Femur (tissue), 1 donor: ENCODE measurements at regions not wholly inside any gene's neighbourhood (a gene's known extent, or its start where the extent isn't known, plus 50 kb on each side); places are given as distances from the start of the nearest gene placed in this dataset.
A peak's percentile ranks its signal among the peaks of the same experiment; 100 is the strongest.

Experiments used
- DNase-seq: peaks from one replicate; pipeline ENCODE4 v3.0.0-alpha.2; 2017

GRCh38 chr12:124726596-124727263, 136.9 kb downstream of the SCARB1 start:
- DNase-seq = no peak

- DNase-seq = no peak
Observed at GRCh38 chr12:124725597-124726237, 137.9 kb downstream of the SCARB1 start.

- no peak for DNase-seq
Observed at GRCh38 chr12:124725099-124725498, 138.6 kb downstream of the SCARB1 start.

- DNase-seq = no peak
Observed at GRCh38 chr12:124722878-124723277, 140.8 kb downstream of the SCARB1 start.

- peak; percentile 73 for DNase-seq
Observed at GRCh38 chr12:124721501-124722162, 142.0 kb downstream of the SCARB1 start.

GRCh38 chr12:124720681-124721500, 142.8 kb downstream of the SCARB1 start:
- peak; percentile 61 for DNase-seq

GRCh38 chr12:124720004-124720680, 143.5 kb downstream of the SCARB1 start:
- no peak for DNase-seq

- no peak for DNase-seq
Observed at GRCh38 chr12:124719231-124719630, 144.4 kb downstream of the SCARB1 start.

GRCh38 chr12:124718458-124718857, 145.2 kb downstream of the SCARB1 start:
- no peak for DNase-seq

- no peak for DNase-seq
Observed at GRCh38 chr12:124718036-124718435, 145.6 kb downstream of the SCARB1 start.

GRCh38 chr12:124717318-124717717, 146.3 kb downstream of the SCARB1 start:
- DNase-seq = no peak

- no peak for DNase-seq
Observed at GRCh38 chr12:124716208-124717130, 147.2 kb downstream of the SCARB1 start.

- no peak for DNase-seq
Observed at GRCh38 chr12:124715121-124715990, 147.9 kb upstream of the NCOR2 start.

- DNase-seq = peak; percentile 57
Observed at GRCh38 chr12:124713436-124714082, 146.1 kb upstream of the NCOR2 start.

- DNase-seq = no peak
Observed at GRCh38 chr12:124713041-124713435, 145.6 kb upstream of the NCOR2 start.

- no peak for DNase-seq
Observed at GRCh38 chr12:124711344-124711743, 143.9 kb upstream of the NCOR2 start.

- no peak for DNase-seq
Observed at GRCh38 chr12:124709722-124710687, 142.6 kb upstream of the NCOR2 start.

- no peak for DNase-seq
Observed at GRCh38 chr12:124707316-124707715, 139.9 kb upstream of the NCOR2 start.

GRCh38 chr12:124706363-124706762, 139.0 kb upstream of the NCOR2 start:
- DNase-seq = peak; percentile 59
